PC-3 (cell line): ENCODE measurements at regions not wholly inside any gene's neighbourhood (a gene's known extent, or its start where the extent isn't known, plus 50 kb on each side); places are given as distances from the start of the nearest gene placed in this dataset.

Experiments
- ATAC-seq: fragments of 200-7000 bp; cut with Tn5 transposase; 2 replicates; pipeline ENCODE4 v1.9.1; 2020; ENCODE audit warnings: mild to moderate bottlenecking, moderate library complexity
- BruUV-seq: library from RNA; stranded (reverse); fragments of 400-500 nt; replicated peaks from 2 replicates; lab custom pipeline; 2021; lab: Mats Ljungman, UMichigan
- CTCF ChIA-PET: fragments of 300-600 bp; sonication (Branson Sonifier 250); formaldehyde crosslinking; loops from one replicate; lab custom pipeline; 2022; ENCODE audit warnings: antibody characterized with exemption; lab: Charles Lee
- POLR2A ChIA-PET: fragments of 300-600 bp; sonication (Branson Sonifier 250); formaldehyde crosslinking; loops from one replicate; lab custom pipeline; 2022; ENCODE audit warnings: antibody characterized with exemption; ENCODE audit not compliant: unreplicated experiment; lab: Charles Lee
- DNase-seq: peaks from one replicate; pipeline ENCODE4 v3.0.0-alpha.2; 2015
- H2AFZ ChIP-seq: fragments of 300-600 bp; sonication (generic); 2 replicates; pipeline ENCODE4 v1.6.0; 2016; ENCODE audit warnings: antibody characterized with exemption, low read length
- H3F3A ChIP-seq: fragments of 300-600 bp; sonication (generic); one replicate; pipeline ENCODE4 v1.6.0; 2017; ENCODE audit warnings: antibody characterized with exemption, low read length, control low read depth, mild to moderate bottlenecking; ENCODE audit not compliant: unreplicated experiment
- H3K27ac ChIP-seq: fragments of 300-600 bp; sonication (generic); 2 replicates; pipeline ENCODE4 v1.5.1; 2016; ENCODE audit warnings: mild to moderate bottlenecking, low read length
- H3K27me3 ChIP-seq: fragments of 300-600 bp; sonication (generic); 2 replicates; pipeline ENCODE4 v1.6.1; 2016; ENCODE audit warnings: low read length, mixed read lengths
- H3K36me3 ChIP-seq: fragments of 300-600 bp; sonication (generic); 2 replicates; pipeline ENCODE4 v1.6.1; 2016; ENCODE audit warnings: low read depth, mixed run types, low read length, mixed read lengths
- H3K4me1 ChIP-seq: fragments of 300-600 bp; sonication (generic); 2 replicates; pipeline ENCODE4 v1.5.1; 2016; ENCODE audit warnings: low read length; ENCODE audit not compliant: insufficient read depth
- H3K4me2 ChIP-seq: fragments of 300-600 bp; sonication (generic); 2 replicates; pipeline ENCODE4 v1.6.0; 2016; ENCODE audit warnings: low read length
- H3K4me3 ChIP-seq: fragments of 300-600 bp; sonication (generic); 2 replicates; pipeline ENCODE4 v1.5.1; 2016; ENCODE audit warnings: mild to moderate bottlenecking, low read length, mixed read lengths
- H3K79me2 ChIP-seq: fragments of 300-600 bp; sonication (generic); 2 replicates; pipeline ENCODE4 v1.6.1; 2017; ENCODE audit warnings: low read length, mixed read lengths
- H3K9ac ChIP-seq: fragments of 300-600 bp; sonication (generic); 2 replicates; pipeline ENCODE4 v1.6.0; 2016; ENCODE audit warnings: mild to moderate bottlenecking, low read length
- H3K9me2 ChIP-seq: fragments of 300-600 bp; sonication (generic); replicated peaks from 2 replicates; pipeline ENCODE4 v1.6.1; 2016; ENCODE audit warnings: mixed run types, low read length, mixed read lengths
- H3K9me3 ChIP-seq: fragments of 300-600 bp; sonication (generic); 2 replicates; pipeline ENCODE4 v1.6.1; 2016; ENCODE audit warnings: low read length, mixed read lengths
- H4K20me1 ChIP-seq: fragments of 300-600 bp; sonication (generic); 2 replicates; pipeline ENCODE4 v1.6.1; 2016; ENCODE audit warnings: low read length, mixed read lengths
- CTCF ChIP-seq: fragments of 300-600 bp; sonication (generic); conservative IDR thresholded peaks from 2 replicates; pipeline ENCODE4 v1.5.1; 2017; ENCODE audit warnings: antibody characterized with exemption, low read depth, mild to moderate bottlenecking, low read length
- EZH2 ChIP-seq: fragments of 300-600 bp; sonication (generic); IDR thresholded peaks from one replicate; pipeline ENCODE4 v1.6.1; 2017; ENCODE audit warnings: antibody characterized with exemption, mild to moderate bottlenecking, low read length; ENCODE audit not compliant: unreplicated experiment
- EZH2phosphoT487 ChIP-seq: fragments of 300-600 bp; sonication (generic); IDR thresholded peaks from 2 replicates; pipeline ENCODE4 v1.6.1; 2018; ENCODE audit warnings: mild to moderate bottlenecking, antibody characterized with exemption, low read length, borderline replicate concordance
- intact Hi-C: fragments of 100-400 bp; cut with micrococcal nuclease; formaldehyde crosslinking; loops from 2 replicates; pipeline ENCODE4 v1.9.0; 2023

GRCh38 chr13:47337781-47338507 lies 441.1 kb upstream of the HTR2A start:
- no peaks in the 10 kb centered on the region for H3K9me3 ChIP-seq
- no peak for TF ChIP-seq CTCF
- TF ChIP-seq EZH2, result no peak
- TF ChIP-seq EZH2phosphoT487, result no peak
- H3K9ac ChIP-seq, result no peak overlapping the region
- H3F3A ChIP-seq, result no peaks in the 10 kb centered on the region
- H3K27me3 ChIP-seq, result no peaks in the 10 kb centered on the region
- H3K4me3 ChIP-seq, result no peak overlapping the region
- peaks cover 5% of the 10 kb centered on the region; the same call in 1 of the 2 replicates for H3K4me1 ChIP-seq
- ChIA-PET POLR2A (interaction anchor here (0.6 kb wide), 1 partner anchor 336 kb away, joined by 4 read pairs; no protein-coding TSS in a partner anchor), CTCF (no interaction called here)
- H3K4me2 ChIP-seq, result no peak overlapping the region
- H3K79me2 ChIP-seq, result no peaks in the 10 kb centered on the region
- DNase-seq (no peak), ATAC-seq (no peak)
- no peaks in the 10 kb centered on the region for H3K9me2 ChIP-seq
- 0 out of 2 replicates have a peak overlapping the region, but pooled peaks have one; percentile 42 for H2AFZ ChIP-seq
- H3K27ac ChIP-seq, result no peak overlapping the region
- intact Hi-C loops, result no loop called here
- H4K20me1 ChIP-seq, result no peaks in the 10 kb centered on the region
- BruUV-seq, result no TSS peak
- H3K36me3 ChIP-seq, result no peaks in the 10 kb centered on the region

- TF ChIP-seq CTCF (no peak), EZH2 (no peak), EZH2phosphoT487 (no peak)
- H3K27ac ChIP-seq, result peak overlapping the region; percentile 52
- no peaks in the 10 kb centered on the region for H3K36me3 ChIP-seq
- H3F3A ChIP-seq, result no peaks in the 10 kb centered on the region
- peak overlapping the region; percentile 41; the same call in 1 of the 2 replicates for H3K4me2 ChIP-seq
- no peak overlapping the region for H3K9ac ChIP-seq
- H3K9me3 ChIP-seq, result no peaks in the 10 kb centered on the region
- ChIA-PET CTCF (no interaction called here), POLR2A (no interaction called here)
- BruUV-seq, result no TSS peak
- DNase-seq, result peak; percentile 61
- H4K20me1 ChIP-seq, result no peaks in the 10 kb centered on the region
- no peaks in the 10 kb centered on the region for H3K79me2 ChIP-seq
- H3K9me2 ChIP-seq, result no peaks in the 10 kb centered on the region
- H3K4me1 ChIP-seq, result peaks cover 5% of the 10 kb centered on the region; the same call in 1 of the 2 replicates
- H3K27me3 ChIP-seq, result no peaks in the 10 kb centered on the region
- H3K4me3 ChIP-seq, result no peak overlapping the region
- H2AFZ ChIP-seq, result no peak overlapping the region
- peak; percentile 94 for ATAC-seq
- intact Hi-C loops, result no loop called here
Observed at GRCh38 chr13:47334173-47334572, 437.3 kb upstream of the HTR2A start.

- peaks cover 5% of the 10 kb centered on the region; the same call in 1 of the 2 replicates for H3K4me1 ChIP-seq
- no peak overlapping the region for H3K4me3 ChIP-seq
- H3K4me2 ChIP-seq, result no peak overlapping the region
- H3F3A ChIP-seq, result no peaks in the 10 kb centered on the region
- H2AFZ ChIP-seq, result no peak overlapping the region
- no peaks in the 10 kb centered on the region for H3K79me2 ChIP-seq
- ATAC-seq (no peak), DNase-seq (peak; percentile 13)
- BruUV-seq, result no TSS peak
- intact Hi-C loops, result no loop called here
- H3K9ac ChIP-seq, result no peak overlapping the region
- POLR2A ChIA-PET, result no interaction called here
- H3K27ac ChIP-seq, result no peak overlapping the region
- TF ChIP-seq EZH2phosphoT487 (no peak), CTCF (no peak)
- CTCF ChIA-PET, result no interaction called here
- H3K27me3 ChIP-seq, result no peaks in the 10 kb centered on the region
- H3K9me2 ChIP-seq, result no peaks in the 10 kb centered on the region
- H3K36me3 ChIP-seq, result no peaks in the 10 kb centered on the region
- no peaks in the 10 kb centered on the region for H4K20me1 ChIP-seq
- H3K9me3 ChIP-seq, result no peaks in the 10 kb centered on the region
Observed at GRCh38 chr13:47332149-47332548, 435.3 kb upstream of the HTR2A start.
